ENCODE measurements at regions not wholly inside any gene's neighbourhood (a gene's known extent, or its start where the extent isn't known, plus 50 kb on each side); places are given as distances from the start of the nearest gene placed in this dataset.

- no peak for TF ChIP-seq GPN1 (CRISPR knock-in tag; IDR thresholded peaks at IDR 0.05; ENCODE audit: borderline replicate concordance)
- TF ChIP-seq EP300 (IDR thresholded peaks at IDR 0.05; ENCODE audit: low read depth in 2 of 2, low read length in 2 of 2), result no peak
- no peak for TF ChIP-seq EP300 (CRISPR knock-in tag; IDR thresholded peaks at IDR 0.05; ENCODE audit: borderline replicate concordance)
- no peak for TF ChIP-seq SMAD1 (CRISPR knock-in tag; IDR thresholded peaks at IDR 0.05; ENCODE audit: borderline replicate concordance, low read depth)
- TF ChIP-seq HCFC1 (IDR thresholded peaks at IDR 0.05; ENCODE audit: low read depth, low read length), result no peak
- no peak for TF ChIP-seq FIP1L1 (IDR thresholded peaks at IDR 0.05; ENCODE audit: borderline replicate concordance, insufficient read depth, low read depth, low read length)
- TF ChIP-seq SKIL (CRISPR knock-in tag; IDR thresholded peaks at IDR 0.05; ENCODE audit: borderline replicate concordance), result no peak
- no peak for TF ChIP-seq POLR2A (IDR thresholded peaks at IDR 0.05; ENCODE audit: insufficient read depth in 1 of 2, low read depth in 2 of 2, low read length in 2 of 2)
Observed at GRCh38 chr5:19058216-19058615, 929.8 kb downstream of the CDH18 start.

Measured in HepG2 (cell line).